Mesenchymal stem cell (in vitro differentiated cells and primary cell): ENCODE measurements at regions not wholly inside any gene's neighbourhood (a gene's known extent, or its start where the extent isn't known, plus 50 kb on each side); places are given as distances from the start of the nearest gene placed in this dataset.

Source experiments
- DNase-seq: peaks from one replicate; pipeline ENCODE4 v3.0.0-alpha.2; 2013
- H2AFZ ChIP-seq: one replicate; pipeline ENCODE4 v1.6.1; 2013; ENCODE audit warnings: low read depth, mild to moderate bottlenecking, control low read depth, inconsistent platforms, low read length, moderate library complexity
- H2AK5ac ChIP-seq: 2 replicates; pipeline ENCODE4 v1.6.1; 2013; ENCODE audit warnings: low read length, moderate library complexity, mild to moderate bottlenecking, inconsistent platforms; ENCODE audit not compliant: severe bottlenecking
- H2BK120ac ChIP-seq: one replicate; pipeline ENCODE4 v1.6.1; 2013; ENCODE audit warnings: low read depth, mild to moderate bottlenecking, inconsistent platforms, low read length, moderate library complexity
- H2BK12ac ChIP-seq, 2 experiments: one replicate each; pipeline ENCODE4 v1.6.1; 2013; ENCODE audit warnings: inconsistent platforms in 2 of 2, low read length in 2 of 2, mild to moderate bottlenecking in 2 of 2, moderate library complexity in 2 of 2, control low read depth in 1 of 2
- H2BK15ac ChIP-seq: one replicate; pipeline ENCODE4 v1.6.1; 2013; ENCODE audit warnings: mild to moderate bottlenecking, low read depth, inconsistent platforms; ENCODE audit not compliant: poor library complexity, severe bottlenecking
- H2BK5ac ChIP-seq: 2 replicates; pipeline ENCODE4 v1.6.1; 2013; ENCODE audit warnings: low read depth, mild to moderate bottlenecking, low read length, control low read depth, inconsistent platforms; ENCODE audit not compliant: poor library complexity, severe bottlenecking
- H3K14ac ChIP-seq, 2 experiments: one replicate each; pipeline ENCODE4 v1.6.1; 2013; ENCODE audit warnings: inconsistent platforms in 2 of 2, low read length in 2 of 2, control low read depth in 1 of 2, mild to moderate bottlenecking in 1 of 2, moderate library complexity in 1 of 2
- H3K18ac ChIP-seq, 2 experiments: one replicate each; pipeline ENCODE4 v1.6.1; 2013; ENCODE audit warnings: inconsistent platforms in 2 of 2, low read length in 2 of 2, control low read depth in 1 of 2, low read depth in 1 of 2, mild to moderate bottlenecking in 1 of 2
- H3K23ac ChIP-seq, 2 experiments: one replicate each; pipeline ENCODE4 v1.6.1; 2013; ENCODE audit warnings: inconsistent platforms in 2 of 2, low read length in 2 of 2, mild to moderate bottlenecking in 2 of 2, moderate library complexity in 2 of 2, control low read depth in 1 of 2
- H3K27ac ChIP-seq: 2 replicates; pipeline ENCODE4 v1.5.1; 2013; ENCODE audit warnings: mild to moderate bottlenecking, moderate library complexity, low read length, control low read depth, inconsistent platforms; ENCODE audit not compliant: poor library complexity, severe bottlenecking
- H3K27me3 ChIP-seq, 2 experiments: 2 replicates each; pipeline versions ENCODE4 v1.6.1 to v1.7.0; 2013; ENCODE audit warnings: low read length in 2 of 2, mild to moderate bottlenecking in 2 of 2, moderate library complexity in 2 of 2, control low read depth in 1 of 2, inconsistent platforms in 1 of 2; ENCODE audit not compliant: control insufficient read depth in 1 of 2, insufficient read depth in 1 of 2
- H3K36me3 ChIP-seq, 2 experiments: 2 replicates each; pipeline versions ENCODE4 v1.6.1 to v1.7.0; 2013; ENCODE audit warnings: low read length in 2 of 2, control low read depth in 1 of 2, inconsistent platforms in 1 of 2, low read depth in 1 of 2, mild to moderate bottlenecking in 1 of 2; ENCODE audit not compliant: insufficient read depth in 2 of 2, control insufficient read depth in 1 of 2
- H3K4ac ChIP-seq, 2 experiments: one replicate each; pipeline ENCODE4 v1.6.1; 2013; ENCODE audit warnings: inconsistent platforms in 2 of 2, low read length in 2 of 2, mild to moderate bottlenecking in 2 of 2, moderate library complexity in 2 of 2, control low read depth in 1 of 2, low read depth in 1 of 2
- H3K4me1 ChIP-seq: 2 replicates; pipeline ENCODE4 v1.6.1; 2013; ENCODE audit warnings: low read depth, low read length, control low read depth; ENCODE audit not compliant: control insufficient read depth, insufficient read depth
- H3K4me2 ChIP-seq: 2 replicates; pipeline ENCODE4 v1.6.1; 2013; ENCODE audit warnings: low read length, mild to moderate bottlenecking, inconsistent platforms; ENCODE audit not compliant: poor library complexity, severe bottlenecking
- H3K4me3 ChIP-seq, 2 experiments: 2 replicates each; pipeline versions ENCODE4 v1.5.1 to v1.7.0; 2013; ENCODE audit warnings: low read length in 2 of 2, mild to moderate bottlenecking in 2 of 2, control low read depth in 1 of 2, low read depth in 1 of 2; ENCODE audit not compliant: insufficient read depth in 1 of 2
- H3K79me1 ChIP-seq: replicated peaks from 2 replicates; pipeline ENCODE4 v1.6.1; 2013; ENCODE audit warnings: mild to moderate bottlenecking, control low read depth, low read length, inconsistent platforms; ENCODE audit not compliant: poor library complexity, severe bottlenecking
- H3K9ac ChIP-seq: 2 replicates; pipeline ENCODE4 v1.7.0; 2013; ENCODE audit warnings: mild to moderate bottlenecking, low read length, moderate library complexity
- H3K9me3 ChIP-seq: 2 replicates; pipeline ENCODE4 v1.7.0; 2013; ENCODE audit warnings: mild to moderate bottlenecking, low read length; ENCODE audit not compliant: control insufficient read depth
- H4K8ac ChIP-seq: one replicate; pipeline ENCODE4 v1.6.1; 2013; ENCODE audit warnings: inconsistent platforms, mild to moderate bottlenecking, low read length, moderate library complexity
- H4K91ac ChIP-seq: one replicate; pipeline ENCODE4 v1.6.1; 2013; ENCODE audit warnings: mild to moderate bottlenecking, low read length, inconsistent platforms
- whole genome bisulfite sequencing: methylation state at CpG from one replicate; pipeline ENCODE4 v1.1.7; 2013; ENCODE audit warnings: mixed read lengths; 5-methylcytosine and 5-hydroxymethylcytosine counted together

- no peak overlapping the region for H3K14ac ChIP-seq
- no peak overlapping the region for H3K4me3 ChIP-seq
- H2AK5ac ChIP-seq, result no peak overlapping the region
- H3K4me2 ChIP-seq, result no peak overlapping the region
- no peak overlapping the region for H3K27ac ChIP-seq
- no peaks in the 10 kb centered on the region for H3K4me1 ChIP-seq
- peaks cover 35% of the 10 kb centered on the region for H3K9me3 ChIP-seq
- no peaks in the 10 kb centered on the region for H3K79me1 ChIP-seq
- no peak overlapping the region for H3K18ac ChIP-seq
- H2BK12ac ChIP-seq, result no peak overlapping the region
- H2BK5ac ChIP-seq, result no peak overlapping the region
- no peak overlapping the region for H2AFZ ChIP-seq
- H3K27me3 ChIP-seq, result peaks cover 0 to 5% of the 10 kb centered on the region in 2 experiments
- H4K8ac ChIP-seq, result no peak overlapping the region
- H3K36me3 ChIP-seq, result no peaks in the 10 kb centered on the region
- H4K91ac ChIP-seq, result no peak overlapping the region
- H3K4ac ChIP-seq, result no peak overlapping the region
- DNase-seq, result no peak
- no peak overlapping the region for H3K23ac ChIP-seq
- H2BK15ac ChIP-seq, result no peak overlapping the region
- no peak overlapping the region for H2BK120ac ChIP-seq
- H3K9ac ChIP-seq, result no peak overlapping the region
- WGBS, result 80% methylated on average over 17 of the region's 17 CpGs
Observed at GRCh38 chr2:239881561-239882320, 143.4 kb downstream of the NDUFA10 start.

GRCh38 chr2:239881031-239881471 lies 144.1 kb downstream of the NDUFA10 start:
- no peak overlapping the region for H2AK5ac ChIP-seq
- no peak for DNase-seq
- H2AFZ ChIP-seq, result no peak overlapping the region
- peaks cover 0 to 5% of the 10 kb centered on the region in 2 experiments for H3K27me3 ChIP-seq
- H3K4me3 ChIP-seq, result no peak overlapping the region
- no peak overlapping the region for H2BK15ac ChIP-seq
- peaks cover 28% of the 10 kb centered on the region for H3K9me3 ChIP-seq
- no peak overlapping the region for H3K27ac ChIP-seq
- H3K36me3 ChIP-seq, result no peaks in the 10 kb centered on the region
- no peaks in the 10 kb centered on the region for H3K4me1 ChIP-seq
- no peak overlapping the region for H3K4ac ChIP-seq
- H4K8ac ChIP-seq, result no peak overlapping the region
- no peak overlapping the region for H3K18ac ChIP-seq
- H3K79me1 ChIP-seq, result no peaks in the 10 kb centered on the region
- no peak overlapping the region for H2BK120ac ChIP-seq
- H3K23ac ChIP-seq, result no peak overlapping the region
- H4K91ac ChIP-seq, result no peak overlapping the region
- H3K14ac ChIP-seq, result no peak overlapping the region
- H2BK5ac ChIP-seq, result no peak overlapping the region
- H3K9ac ChIP-seq, result no peak overlapping the region
- no peak overlapping the region for H2BK12ac ChIP-seq
- 76% methylated on average over 10 of the region's 10 CpGs for WGBS
- no peak overlapping the region for H3K4me2 ChIP-seq

GRCh38 chr2:239880396-239880795 lies 144.7 kb downstream of the NDUFA10 start:
- no peaks in the 10 kb centered on the region for H3K36me3 ChIP-seq
- 58% methylated on average over 3 of the region's 3 CpGs for WGBS
- no peaks in the 10 kb centered on the region for H3K79me1 ChIP-seq
- peaks cover 21% of the 10 kb centered on the region for H3K9me3 ChIP-seq
- no peak overlapping the region for H2BK5ac ChIP-seq
- H3K4ac ChIP-seq, result no peak overlapping the region
- H3K4me2 ChIP-seq, result no peak overlapping the region
- H3K27ac ChIP-seq, result no peak overlapping the region
- no peak overlapping the region for H2AK5ac ChIP-seq
- H3K4me1 ChIP-seq, result no peaks in the 10 kb centered on the region
- H3K14ac ChIP-seq, result no peak overlapping the region
- no peak for DNase-seq
- H3K18ac ChIP-seq, result no peak overlapping the region
- no peak overlapping the region for H3K23ac ChIP-seq
- no peak overlapping the region for H2BK15ac ChIP-seq
- no peak overlapping the region for H2BK12ac ChIP-seq
- no peak overlapping the region for H2BK120ac ChIP-seq
- no peak overlapping the region for H3K9ac ChIP-seq
- no peak overlapping the region for H3K4me3 ChIP-seq
- H4K8ac ChIP-seq, result no peak overlapping the region
- no peak overlapping the region for H2AFZ ChIP-seq
- H4K91ac ChIP-seq, result no peak overlapping the region
- H3K27me3 ChIP-seq, result peaks cover 0 to 5% of the 10 kb centered on the region in 2 experiments

- Histone ChIP-seq H3K14ac (no peak overlapping the region), H3K4ac (no peak overlapping the region), H3K79me1 (no peaks in the 10 kb centered on the region), H2AK5ac (no peak overlapping the region), H3K23ac (no peak overlapping the region), H2BK5ac (no peak overlapping the region), H2BK120ac (no peak overlapping the region), H3K4me3 (no peak overlapping the region), H4K8ac (no peak overlapping the region), H2BK15ac (no peak overlapping the region), H2AFZ (no peak overlapping the region), H3K27me3 (peaks cover 0 to 9% of the 10 kb centered on the region in 2 experiments), H3K4me2 (no peak overlapping the region), H4K91ac (no peak overlapping the region), H3K9me3 (peaks cover 13% of the 10 kb centered on the region), H3K27ac (no peak overlapping the region), H3K9ac (no peak overlapping the region), H2BK12ac (no peak overlapping the region), H3K4me1 (no peaks in the 10 kb centered on the region), H3K18ac (no peak overlapping the region), H3K36me3 (no peaks in the 10 kb centered on the region)
- 75% methylated on average over 10 of the region's 11 CpGs for WGBS
- no peak for DNase-seq
Observed at GRCh38 chr2:239879423-239880084, 145.6 kb downstream of the NDUFA10 start.
